SK-N-MC (cell line): ENCODE measurements at regions not wholly inside any gene's neighbourhood (a gene's known extent, or its start where the extent isn't known, plus 50 kb on each side); places are given as distances from the start of the nearest gene placed in this dataset.

Source experiments
- EZH2 ChIP-seq: fragments of 200-600 bp; sonication (generic); IDR thresholded peaks from one replicate; pipeline ENCODE4 v1.6.1; 2017; ENCODE audit warnings: antibody characterized with exemption
- POLR2AphosphoS5 ChIP-seq: IDR thresholded peaks from 2 replicates; pipeline ENCODE4 v1.6.1; 2012; ENCODE audit warnings: mild to moderate bottlenecking, low read depth, low read length, borderline replicate concordance

DNA sequence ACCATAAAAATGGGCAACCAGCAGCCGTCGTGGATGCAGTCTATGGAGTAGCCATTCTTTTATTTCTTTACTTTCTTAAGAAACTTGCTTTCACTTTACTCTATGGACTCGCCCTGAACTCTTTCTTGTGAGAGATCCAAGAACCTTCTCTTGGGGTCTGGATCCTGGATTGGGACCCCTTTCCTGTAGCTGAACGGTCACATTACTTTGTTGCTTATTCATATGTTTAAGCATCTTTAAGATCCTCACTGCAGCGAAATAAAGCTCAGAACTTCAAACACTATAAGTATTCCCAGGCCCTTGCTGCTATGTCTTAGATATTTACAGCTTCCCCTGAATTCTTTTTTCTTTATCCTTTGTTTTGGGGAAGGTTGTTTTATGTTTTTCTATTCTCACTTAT, 187.8 kb upstream of the DDI1 start:
- TF ChIP-seq EZH2 = no peak
- TF ChIP-seq POLR2AphosphoS5 = no peak
